GM12892 (cell line): ENCODE measurements at regions not wholly inside any gene's neighbourhood (a gene's known extent, or its start where the extent isn't known, plus 50 kb on each side); places are given as distances from the start of the nearest gene placed in this dataset.

Source experiments
- POLR2A ChIP-seq: IDR thresholded peaks from 2 replicates; pipeline ENCODE4 v1.6.1; 2011; ENCODE audit warnings: low read depth, low read length, control low read depth
- POLR2AphosphoS5 ChIP-seq: IDR thresholded peaks from 2 replicates; pipeline ENCODE4 v1.6.1; 2011; ENCODE audit warnings: low read depth, low read length, control low read depth
- TAF1 ChIP-seq: IDR thresholded peaks from 2 replicates; pipeline ENCODE4 v1.6.1; 2011; ENCODE audit warnings: low read depth, mild to moderate bottlenecking, control low read depth, low read length, borderline replicate concordance

- TF ChIP-seq POLR2A (no peak), POLR2AphosphoS5 (no peak), TAF1 (no peak)
Measured at GRCh38 chr2:220855296-220855695, 716.8 kb downstream of the EPHA4 start.
